GM23338 (cell line): ENCODE measurements at regions not wholly inside any gene's neighbourhood (a gene's known extent, or its start where the extent isn't known, plus 50 kb on each side); places are given as distances from the start of the nearest gene placed in this dataset.

Experiments
- ATAC-seq: fragments of 200-7000 bp; cut with Tn5 transposase; 3 replicates; pipeline ENCODE4 v1.9.1; 2020
- DNase-seq: peaks from one replicate; pipeline ENCODE4 v3.0.0-alpha.2; 2015; ENCODE audit warnings: low spot score
- H2AFZ ChIP-seq: fragments of 200-600 bp; sonication (generic); 2 replicates; pipeline ENCODE4 v1.8.0; 2016; ENCODE audit warnings: antibody characterized with exemption, mild to moderate bottlenecking, moderate library complexity
- H3F3A ChIP-seq: fragments of 200-600 bp; sonication (generic); replicated peaks from 2 replicates; pipeline ENCODE4 v1.8.0; 2017; ENCODE audit warnings: antibody characterized with exemption, mixed run types, low read depth
- H3K27ac ChIP-seq: fragments of 200-600 bp; sonication (generic); 2 replicates; pipeline ENCODE4 v1.6.1; 2016; ENCODE audit warnings: low read depth
- H3K27me3 ChIP-seq: fragments of 200-600 bp; sonication (generic); 2 replicates; pipeline ENCODE4 v1.8.0; 2016; ENCODE audit warnings: mild to moderate bottlenecking, mixed run types, moderate library complexity; ENCODE audit not compliant: insufficient read depth
- H3K36me3 ChIP-seq: fragments of 200-600 bp; sonication (generic); 2 replicates; pipeline ENCODE4 v1.8.0; 2016; ENCODE audit warnings: mild to moderate bottlenecking; ENCODE audit not compliant: insufficient read depth
- H3K4me1 ChIP-seq: fragments of 200-600 bp; sonication (generic); 2 replicates; pipeline ENCODE4 v1.8.0; 2016; ENCODE audit warnings: mild to moderate bottlenecking, moderate library complexity; ENCODE audit not compliant: insufficient read depth
- H3K4me2 ChIP-seq: fragments of 200-600 bp; sonication (generic); 2 replicates; pipeline ENCODE4 v1.7.1; 2017; ENCODE audit warnings: mixed run types
- H3K4me3 ChIP-seq: fragments of 200-600 bp; sonication (generic); 2 replicates; pipeline ENCODE4 v1.6.1; 2016; ENCODE audit warnings: mixed run types
- H3K79me2 ChIP-seq: fragments of 200-600 bp; sonication (generic); replicated peaks from 2 replicates; pipeline ENCODE4 v1.8.0; 2017; ENCODE audit warnings: mild to moderate bottlenecking; ENCODE audit not compliant: insufficient read depth
- H3K9me2 ChIP-seq: fragments of 200-600 bp; sonication (generic); 2 replicates; pipeline ENCODE4 v1.8.0; 2017; ENCODE audit not compliant: insufficient read depth
- H4K20me1 ChIP-seq: fragments of 200-600 bp; sonication (generic); replicated peaks from 2 replicates; pipeline ENCODE4 v1.8.0; 2017; ENCODE audit warnings: mild to moderate bottlenecking; ENCODE audit not compliant: insufficient read depth
- H3K27ac Mint-ChIP-seq: 2 replicates; pipeline ENCODE4 v1.8.0; 2020; ENCODE audit warnings: inconsistent platforms, mild to moderate bottlenecking, moderate library complexity, mixed read lengths
- H3K27me3 Mint-ChIP-seq: 3 replicates; pipeline ENCODE4 v1.8.0; 2022; ENCODE audit warnings: low read depth, mild to moderate bottlenecking, moderate library complexity, mixed read lengths, inconsistent platforms; ENCODE audit not compliant: insufficient read depth, poor library complexity
- H3K36me3 Mint-ChIP-seq: 3 replicates; pipeline ENCODE4 v1.8.0; 2021; ENCODE audit warnings: low read depth, mild to moderate bottlenecking, inconsistent platforms, moderate library complexity, mixed read lengths
- H3K4me1 Mint-ChIP-seq: 3 replicates; pipeline ENCODE4 v1.8.0; 2020; ENCODE audit warnings: mild to moderate bottlenecking, inconsistent platforms, mixed read lengths
- H3K4me3 Mint-ChIP-seq: 3 replicates; pipeline ENCODE4 v1.8.0; 2021; ENCODE audit warnings: moderate library complexity, mild to moderate bottlenecking, inconsistent platforms, mixed read lengths
- H3K9me3 Mint-ChIP-seq: 3 replicates; pipeline ENCODE4 v1.8.0; 2020; ENCODE audit warnings: moderate library complexity, mild to moderate bottlenecking, inconsistent platforms, mixed read lengths
- CREB1 ChIP-seq: fragments of 250-450 bp; sonication (Bioruptor Pico); IDR thresholded peaks from 2 replicates; pipeline ENCODE4 v1.5.0; 2020; ENCODE audit warnings: low read depth, mild to moderate bottlenecking, moderate library complexity
- EZH2 ChIP-seq: fragments of 200-600 bp; sonication (generic); IDR thresholded peaks from one replicate; pipeline ENCODE4 v1.8.0; 2017; ENCODE audit warnings: antibody characterized with exemption, mild to moderate bottlenecking, low read depth; ENCODE audit not compliant: unreplicated experiment
- EZH2phosphoT487 ChIP-seq: fragments of 200-600 bp; sonication (generic); IDR thresholded peaks from one replicate; pipeline ENCODE4 v1.8.1; 2018; ENCODE audit warnings: antibody characterized with exemption; ENCODE audit not compliant: unreplicated experiment
- JUNB ChIP-seq: IDR thresholded peaks from one replicate; pipeline ENCODE4 v1.6.1; 2016; ENCODE audit warnings: antibody characterized with exemption; ENCODE audit not compliant: unreplicated experiment
- NANOG ChIP-seq: IDR thresholded peaks from 2 replicates; pipeline ENCODE4 v1.6.1; 2016; ENCODE audit warnings: antibody characterized with exemption, borderline replicate concordance
- POLR2AphosphoS5 ChIP-seq: IDR thresholded peaks from 2 replicates; pipeline ENCODE4 v1.6.1; 2016; ENCODE audit warnings: antibody characterized with exemption, low read depth
- ZNF331 ChIP-seq: fragments of 250-450 bp; sonication (Bioruptor Pico); IDR thresholded peaks from 2 replicates; pipeline ENCODE4 v1.5.0; 2020; ENCODE audit warnings: low read depth, mild to moderate bottlenecking, moderate library complexity
- TF ChIP-seq, protein P1 (sequence below): IDR thresholded peaks from 2 replicates; pipeline ENCODE4 v1.6.1; 2016; ENCODE audit warnings: antibody characterized with exemption
- TF ChIP-seq, protein P2 (sequence below): fragments of 250-450 bp; sonication (Bioruptor Pico); IDR thresholded peaks from 2 replicates; pipeline ENCODE4 v1.5.0; 2020; ENCODE audit warnings: mild to moderate bottlenecking, moderate library complexity

DNA sequence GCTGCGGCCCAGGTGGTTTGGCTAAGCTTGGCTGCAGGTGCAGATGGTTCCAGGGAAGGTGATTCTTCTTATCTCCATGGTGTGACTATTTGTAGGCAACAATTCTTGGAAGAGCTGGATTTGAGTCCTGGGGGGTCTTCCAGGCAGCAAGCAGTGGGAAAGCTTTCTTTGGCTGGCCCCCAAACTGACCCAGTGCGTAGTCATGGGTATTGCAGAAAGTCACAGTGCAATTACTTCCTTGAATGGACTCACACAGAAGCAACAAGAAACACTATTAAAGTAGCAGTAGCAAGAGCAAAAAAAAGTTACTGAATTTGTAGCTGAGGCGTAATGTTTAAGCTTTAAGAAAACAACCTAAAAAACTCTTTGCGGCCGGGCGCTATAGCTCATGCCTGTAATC lies 293.6 kb upstream of the ATP5MC3 start:
- Mint-ChIP-seq H3K4me3 (no peak overlapping the region), H3K9me3 (no peaks in the 10 kb centered on the region)

DNA sequence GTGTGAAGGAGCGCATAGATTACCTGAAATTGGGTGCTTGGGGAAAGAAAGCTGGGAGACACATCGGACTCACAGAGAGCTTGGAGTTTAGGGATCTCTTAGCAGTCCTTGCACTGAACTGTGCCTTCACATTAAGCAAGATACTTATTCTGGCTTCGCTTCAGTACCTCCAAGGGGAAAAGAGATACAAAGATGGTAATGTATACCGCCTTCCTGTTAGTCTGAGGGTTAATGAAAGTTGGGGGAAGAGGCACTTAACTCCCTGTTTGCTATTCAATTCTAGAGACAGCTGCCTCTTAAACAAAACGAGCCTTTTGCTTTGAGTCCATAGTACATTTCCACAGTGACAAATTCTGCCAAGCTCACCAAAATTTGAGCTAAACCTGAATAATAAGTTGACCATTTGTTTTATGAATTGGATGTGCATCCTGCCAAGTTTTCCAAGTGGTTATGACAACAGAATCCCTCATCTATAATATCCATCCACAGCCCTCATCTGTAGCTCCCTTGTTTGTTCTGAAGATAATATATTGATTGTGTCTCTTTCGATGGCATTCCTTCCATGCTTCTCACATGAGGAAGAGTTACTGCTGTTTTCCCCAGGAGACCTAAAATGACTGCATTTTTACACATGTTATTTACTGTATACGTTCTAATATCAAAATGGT lies 287.1 kb upstream of the ATP5MC3 start:
- Mint-ChIP-seq H3K9me3 (no peaks in the 10 kb centered on the region), H3K27me3 (no peaks in the 10 kb centered on the region), H3K4me1 (peaks cover 24% of the 10 kb centered on the region), H3K36me3 (no peaks in the 10 kb centered on the region; the same call in 2 of the 3 replicates), H3K4me3 (no peak overlapping the region), H3K27ac (no peak overlapping the region)
- Histone ChIP-seq H2AFZ (peak overlapping the region; percentile 84; the same call in 1 of the 2 replicates), H3K79me2 (no peaks in the 10 kb centered on the region), H3K27ac (no peak overlapping the region), H3F3A (no peaks in the 10 kb centered on the region), H3K9me2 (no peaks in the 10 kb centered on the region; the same call in 1 of the 2 replicates), H3K36me3 (no peaks in the 10 kb centered on the region), H4K20me1 (no peaks in the 10 kb centered on the region), H3K4me1 (peaks cover 18% of the 10 kb centered on the region), H3K4me2 (peak overlapping the region; percentile 44), H3K27me3 (no peaks in the 10 kb centered on the region), H3K4me3 (0 out of 2 replicates have a peak overlapping the region, but pooled peaks have one; percentile 1)
- no peak for ATAC-seq
- TF ChIP-seq, protein P1, sequence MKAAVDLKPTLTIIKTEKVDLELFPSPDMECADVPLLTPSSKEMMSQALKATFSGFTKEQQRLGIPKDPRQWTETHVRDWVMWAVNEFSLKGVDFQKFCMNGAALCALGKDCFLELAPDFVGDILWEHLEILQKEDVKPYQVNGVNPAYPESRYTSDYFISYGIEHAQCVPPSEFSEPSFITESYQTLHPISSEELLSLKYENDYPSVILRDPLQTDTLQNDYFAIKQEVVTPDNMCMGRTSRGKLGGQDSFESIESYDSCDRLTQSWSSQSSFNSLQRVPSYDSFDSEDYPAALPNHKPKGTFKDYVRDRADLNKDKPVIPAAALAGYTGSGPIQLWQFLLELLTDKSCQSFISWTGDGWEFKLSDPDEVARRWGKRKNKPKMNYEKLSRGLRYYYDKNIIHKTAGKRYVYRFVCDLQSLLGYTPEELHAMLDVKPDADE, result no peak
- no peak for TF ChIP-seq NANOG
- no peak for TF ChIP-seq CREB1 (CRISPR knock-in tag)
- no peak for TF ChIP-seq ZNF331
- TF ChIP-seq, protein P2, sequence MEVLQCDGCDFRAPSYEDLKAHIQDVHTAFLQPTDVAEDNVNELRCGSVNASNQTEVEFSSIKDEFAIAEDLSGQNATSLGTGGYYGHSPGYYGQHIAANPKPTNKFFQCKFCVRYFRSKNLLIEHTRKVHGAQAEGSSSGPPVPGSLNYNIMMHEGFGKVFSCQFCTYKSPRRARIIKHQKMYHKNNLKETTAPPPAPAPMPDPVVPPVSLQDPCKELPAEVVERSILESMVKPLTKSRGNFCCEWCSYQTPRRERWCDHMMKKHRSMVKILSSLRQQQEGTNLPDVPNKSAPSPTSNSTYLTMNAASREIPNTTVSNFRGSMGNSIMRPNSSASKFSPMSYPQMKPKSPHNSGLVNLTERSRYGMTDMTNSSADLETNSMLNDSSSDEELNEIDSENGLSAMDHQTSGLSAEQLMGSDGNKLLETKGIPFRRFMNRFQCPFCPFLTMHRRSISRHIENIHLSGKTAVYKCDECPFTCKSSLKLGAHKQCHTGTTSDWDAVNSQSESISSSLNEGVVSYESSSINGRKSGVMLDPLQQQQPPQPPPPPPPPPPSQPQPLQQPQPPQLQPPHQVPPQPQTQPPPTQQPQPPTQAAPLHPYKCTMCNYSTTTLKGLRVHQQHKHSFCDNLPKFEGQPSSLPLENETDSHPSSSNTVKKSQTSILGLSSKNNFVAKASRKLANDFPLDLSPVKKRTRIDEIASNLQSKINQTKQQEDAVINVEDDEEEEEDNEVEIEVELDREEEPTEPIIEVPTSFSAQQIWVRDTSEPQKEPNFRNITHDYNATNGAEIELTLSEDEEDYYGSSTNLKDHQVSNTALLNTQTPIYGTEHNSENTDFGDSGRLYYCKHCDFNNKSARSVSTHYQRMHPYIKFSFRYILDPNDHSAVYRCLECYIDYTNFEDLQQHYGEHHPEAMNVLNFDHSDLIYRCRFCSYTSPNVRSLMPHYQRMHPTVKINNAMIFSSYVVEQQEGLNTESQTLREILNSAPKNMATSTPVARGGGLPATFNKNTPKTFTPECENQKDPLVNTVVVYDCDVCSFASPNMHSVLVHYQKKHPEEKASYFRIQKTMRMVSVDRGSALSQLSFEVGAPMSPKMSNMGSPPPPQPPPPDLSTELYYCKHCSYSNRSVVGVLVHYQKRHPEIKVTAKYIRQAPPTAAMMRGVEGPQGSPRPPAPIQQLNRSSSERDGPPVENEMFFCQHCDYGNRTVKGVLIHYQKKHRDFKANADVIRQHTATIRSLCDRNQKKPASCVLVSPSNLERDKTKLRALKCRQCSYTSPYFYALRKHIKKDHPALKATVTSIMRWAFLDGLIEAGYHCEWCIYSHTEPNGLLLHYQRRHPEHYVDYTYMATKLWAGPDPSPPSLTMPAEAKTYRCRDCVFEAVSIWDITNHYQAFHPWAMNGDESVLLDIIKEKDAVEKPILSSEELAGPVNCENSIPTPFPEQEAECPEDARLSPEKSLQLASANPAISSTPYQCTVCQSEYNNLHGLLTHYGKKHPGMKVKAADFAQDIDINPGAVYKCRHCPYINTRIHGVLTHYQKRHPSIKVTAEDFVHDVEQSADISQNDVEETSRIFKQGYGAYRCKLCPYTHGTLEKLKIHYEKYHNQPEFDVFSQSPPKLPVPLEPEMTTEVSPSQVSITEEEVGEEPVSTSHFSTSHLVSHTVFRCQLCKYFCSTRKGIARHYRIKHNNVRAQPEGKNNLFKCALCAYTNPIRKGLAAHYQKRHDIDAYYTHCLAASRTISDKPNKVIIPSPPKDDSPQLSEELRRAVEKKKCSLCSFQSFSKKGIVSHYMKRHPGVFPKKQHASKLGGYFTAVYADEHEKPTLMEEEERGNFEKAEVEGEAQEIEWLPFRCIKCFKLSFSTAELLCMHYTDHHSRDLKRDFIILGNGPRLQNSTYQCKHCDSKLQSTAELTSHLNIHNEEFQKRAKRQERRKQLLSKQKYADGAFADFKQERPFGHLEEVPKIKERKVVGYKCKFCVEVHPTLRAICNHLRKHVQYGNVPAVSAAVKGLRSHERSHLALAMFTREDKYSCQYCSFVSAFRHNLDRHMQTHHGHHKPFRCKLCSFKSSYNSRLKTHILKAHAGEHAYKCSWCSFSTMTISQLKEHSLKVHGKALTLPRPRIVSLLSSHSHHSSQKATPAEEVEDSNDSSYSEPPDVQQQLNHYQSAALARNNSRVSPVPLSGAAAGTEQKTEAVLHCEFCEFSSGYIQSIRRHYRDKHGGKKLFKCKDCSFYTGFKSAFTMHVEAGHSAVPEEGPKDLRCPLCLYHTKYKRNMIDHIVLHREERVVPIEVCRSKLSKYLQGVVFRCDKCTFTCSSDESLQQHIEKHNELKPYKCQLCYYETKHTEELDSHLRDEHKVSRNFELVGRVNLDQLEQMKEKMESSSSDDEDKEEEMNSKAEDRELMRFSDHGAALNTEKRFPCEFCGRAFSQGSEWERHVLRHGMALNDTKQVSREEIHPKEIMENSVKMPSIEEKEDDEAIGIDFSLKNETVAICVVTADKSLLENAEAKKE (CRISPR knock-in tag), result no peak
- no peak for DNase-seq

More for the DNA sequence above, 293.6 kb upstream of the ATP5MC3 start:
- Mint-ChIP-seq H3K4me1 (peaks cover under 1% of the 10 kb centered on the region; the same call in 2 of the 3 replicates), H3K36me3 (no peaks in the 10 kb centered on the region; the same call in 2 of the 3 replicates), H3K27me3 (peaks cover 3% of the 10 kb centered on the region), H3K27ac (no peak overlapping the region)
- Histone ChIP-seq H4K20me1 (no peaks in the 10 kb centered on the region), H3K36me3 (no peaks in the 10 kb centered on the region), H2AFZ (no peak overlapping the region), H3K4me1 (peaks cover 2% of the 10 kb centered on the region; the same call in 1 of the 2 replicates), H3K79me2 (no peaks in the 10 kb centered on the region), H3F3A (no peaks in the 10 kb centered on the region), H3K27me3 (no peaks in the 10 kb centered on the region), H3K27ac (no peak overlapping the region), H3K4me3 (no peak overlapping the region), H3K4me2 (no peak overlapping the region), H3K9me2 (no peaks in the 10 kb centered on the region; the same call in 1 of the 2 replicates)
- ATAC-seq, result no peak
- TF ChIP-seq EZH2phosphoT487 (no peak), EZH2 (no peak), ZNF331 (no peak), JUNB (no peak), POLR2AphosphoS5 (no peak)
- no peak for DNase-seq
